H1 (cell line): ENCODE measurements at regions not wholly inside any gene's neighbourhood (a gene's known extent, or its start where the extent isn't known, plus 50 kb on each side); places are given as distances from the start of the nearest gene placed in this dataset.

Experiments used
- CTCF ChIA-PET: fragments of 300-600 bp; sonication (Branson Sonifier 250); formaldehyde crosslinking; loops from one replicate; lab custom pipeline; 2021; ENCODE audit not compliant: partially characterized antibody; lab: Charles Lee
- POLR2A ChIA-PET: fragments of 300-600 bp; sonication (Branson Sonifier 250); formaldehyde crosslinking; loops from one replicate; lab custom pipeline; 2021; ENCODE audit warnings: inconsistent platforms; ENCODE audit not compliant: partially characterized antibody; lab: Charles Lee
- DNase-seq, 2 experiments: peaks; one replicate each; pipeline versions ENCODE4 v3.0.0 to v3.0.0-alpha.2; 2010 to 2022; ENCODE audit warnings: low spot score in 2 of 2, low read depth in 1 of 2, mixed read lengths in 1 of 2
- FAIRE-seq: peaks from 2 replicates; lab custom pipeline; 2011; peaks lifted over from hg19 to GRCh38; lab: Jason Lieb, UNC
- H2AFZ ChIP-seq: 2 replicates; pipeline ENCODE4 v1.8.1; 2012; ENCODE audit warnings: low read length, inconsistent platforms
- H2AK5ac ChIP-seq: 2 replicates; pipeline ENCODE4 v1.6.1; 2013; ENCODE audit warnings: low read depth, low read length
- H2BK120ac ChIP-seq: replicated peaks from 2 replicates; pipeline ENCODE3; 2013; ENCODE audit warnings: low read depth, low read length, inconsistent platforms
- H2BK12ac ChIP-seq: 2 replicates; pipeline ENCODE4 v1.6.1; 2013; ENCODE audit warnings: low read depth, low read length
- H2BK15ac ChIP-seq: 2 replicates; pipeline ENCODE4 v1.6.1; 2013; ENCODE audit warnings: low read length
- H2BK20ac ChIP-seq: 2 replicates; pipeline ENCODE4 v1.6.1; 2013; ENCODE audit warnings: low read length
- H2BK5ac ChIP-seq: 2 replicates; pipeline ENCODE4 v1.6.1; 2013; ENCODE audit warnings: low read depth, low read length
- H3K14ac ChIP-seq: 2 replicates; pipeline ENCODE4 v1.6.1; 2013; ENCODE audit warnings: inconsistent platforms; ENCODE audit not compliant: insufficient read length
- H3K18ac ChIP-seq: 2 replicates; pipeline ENCODE4 v1.6.1; 2013; ENCODE audit warnings: low read length; ENCODE audit errors: extremely low read depth
- H3K23ac ChIP-seq: 2 replicates; pipeline ENCODE4 v1.6.1; 2013; ENCODE audit warnings: inconsistent platforms; ENCODE audit not compliant: insufficient read length
- H3K23me2 ChIP-seq: 2 replicates; pipeline ENCODE4 v1.6.1; 2013; ENCODE audit warnings: low read depth, low read length
- H3K27ac ChIP-seq: 2 replicates; pipeline ENCODE4 v1.6.1; 2011; ENCODE audit warnings: low read depth, low read length, inconsistent platforms
- H3K27me3 ChIP-seq, 4 experiments: replicated peaks in 1 of 4; 1 replicate in 1 of 4; 2 replicates in 3 of 4; pipeline versions ENCODE4 v1.6.1 to v1.8.1; 2011 to 2013; ENCODE audit warnings: low read length in 3 of 4, mild to moderate bottlenecking in 3 of 4, inconsistent platforms in 2 of 4, mixed read lengths in 2 of 4, moderate library complexity in 1 of 4; ENCODE audit not compliant: control insufficient read depth in 3 of 4, insufficient read depth in 3 of 4; ENCODE audit errors: extremely low read depth in 1 of 4
- H3K36me3 ChIP-seq, 4 experiments: 2 replicates each; pipeline versions ENCODE4 v1.6.1 to v1.8.1; 2011 to 2013; ENCODE audit warnings: mild to moderate bottlenecking in 4 of 4, low read length in 3 of 4, moderate library complexity in 2 of 4, control low read depth in 1 of 4, inconsistent platforms in 1 of 4; ENCODE audit not compliant: insufficient read depth in 4 of 4, control insufficient read depth in 2 of 4
- H3K4ac ChIP-seq: replicated peaks from 2 replicates; pipeline ENCODE3; 2013; ENCODE audit warnings: low read length, low read depth, mixed read lengths, inconsistent platforms; ENCODE audit not compliant: insufficient read length
- H3K4me1 ChIP-seq, 4 experiments: replicated peaks in 1 of 4; 1 replicate in 1 of 4; 2 replicates in 3 of 4; pipeline versions ENCODE4 v1.6.1 to v1.8.1; 2011 to 2013; ENCODE audit warnings: low read length in 3 of 4, inconsistent platforms in 2 of 4, mixed read lengths in 1 of 4; ENCODE audit not compliant: insufficient read depth in 4 of 4, control insufficient read depth in 3 of 4
- H3K4me2 ChIP-seq, 2 experiments: 2 replicates each; pipeline versions ENCODE4 v1.6.1 to v1.8.1; 2011 to 2013; ENCODE audit warnings: low read depth in 2 of 2, low read length in 2 of 2, control low read depth in 1 of 2, inconsistent platforms in 1 of 2, mild to moderate bottlenecking in 1 of 2; ENCODE audit not compliant: insufficient read depth in 1 of 2
- H3K4me3 ChIP-seq, 4 experiments: fragments of 200-600, 300-600 bp in 1 of 4; sonication (generic), shearing (Covaris generic), sonication (Bioruptor Twin) in 1 of 4; 2 replicates each; pipeline versions ENCODE4 v1.5.1 to v1.8.1; 2011 to 2016; ENCODE audit warnings: low read length in 4 of 4, low read depth in 3 of 4, control low read depth in 2 of 4, inconsistent platforms in 2 of 4, mild to moderate bottlenecking in 2 of 4, mixed read lengths in 1 of 4, moderate library complexity in 1 of 4; ENCODE audit not compliant: insufficient read depth in 2 of 4; ENCODE audit errors: extremely low read depth in 1 of 4
- H3K56ac ChIP-seq: replicated peaks from 2 replicates; pipeline ENCODE3; 2013; ENCODE audit warnings: low read depth, mild to moderate bottlenecking, mixed read lengths, low read length, inconsistent platforms; ENCODE audit not compliant: insufficient read length
- H3K79me1 ChIP-seq: 2 replicates; pipeline ENCODE4 v1.6.1; 2013; ENCODE audit warnings: low read depth, low read length, control low read depth
- H3K79me2 ChIP-seq, 2 experiments: 2 replicates each; pipeline versions ENCODE4 v1.6.1 to v1.8.1; 2012 to 2013; ENCODE audit warnings: low read length in 2 of 2, mild to moderate bottlenecking in 2 of 2, inconsistent platforms in 1 of 2; ENCODE audit not compliant: insufficient read depth in 2 of 2, control insufficient read depth in 1 of 2
- H3K9ac ChIP-seq, 4 experiments: replicated peaks in 1 of 4; 1 replicate in 1 of 4; 2 replicates in 3 of 4; pipeline versions ENCODE4 v1.6.1 to v1.8.1; 2011 to 2013; ENCODE audit warnings: low read depth in 3 of 4, low read length in 3 of 4, control low read depth in 2 of 4, mild to moderate bottlenecking in 2 of 4, moderate library complexity in 2 of 4, inconsistent platforms in 1 of 4; ENCODE audit errors: extremely low read depth in 1 of 4
- H3K9me3 ChIP-seq, 2 experiments: 2 replicates each; pipeline versions ENCODE4 v1.6.1 to v1.8.1; 2012 to 2013; ENCODE audit warnings: mild to moderate bottlenecking in 2 of 2, moderate library complexity in 2 of 2, control low read depth in 1 of 2, inconsistent platforms in 1 of 2, low read depth in 1 of 2, low read length in 1 of 2, mixed read lengths in 1 of 2; ENCODE audit not compliant: insufficient read depth in 2 of 2
- H4K20me1 ChIP-seq, 2 experiments: replicated peaks in 1 of 2; 2 replicates each; pipeline versions ENCODE3 to v1.8.1; 2011 to 2013; ENCODE audit warnings: inconsistent platforms in 2 of 2, low read length in 2 of 2, mild to moderate bottlenecking in 1 of 2; ENCODE audit not compliant: insufficient read depth in 2 of 2, control insufficient read depth in 1 of 2
- H4K5ac ChIP-seq: 2 replicates; pipeline ENCODE4 v1.6.1; 2013; ENCODE audit warnings: low read length, low read depth, mixed read lengths, inconsistent platforms; ENCODE audit not compliant: insufficient read length
- H4K8ac ChIP-seq: 2 replicates; pipeline ENCODE4 v1.8.0; 2013; ENCODE audit warnings: mild to moderate bottlenecking, moderate library complexity, low read length, inconsistent platforms; ENCODE audit not compliant: insufficient read depth; ENCODE audit errors: extremely low read depth
- H4K91ac ChIP-seq: replicated peaks from 2 replicates; pipeline ENCODE3; 2013; ENCODE audit warnings: low read length, mixed read lengths, inconsistent platforms; ENCODE audit not compliant: insufficient read length
- CHD1 ChIP-seq: IDR thresholded peaks from 2 replicates; pipeline ENCODE4 v1.6.1; 2012; ENCODE audit warnings: low read depth, low read length, improper control_type of control experiment
- SUZ12 ChIP-seq: fragments of 200-600 bp; sonication (generic); IDR thresholded peaks from 2 replicates; pipeline ENCODE4 v1.6.1; 2012; ENCODE audit warnings: mild to moderate bottlenecking, inconsistent platforms, low read length, moderate library complexity, mixed read lengths
- WGBS, 2 experiments: shearing (Covaris generic) in 1 of 2; methylation state at CpG; one replicate each; pipeline versions ENCODE4 v1.1.6 to v1.1.7; 2013 to 2015; ENCODE audit warnings: low lambda C conversion rate in 2 of 2, mixed read lengths in 2 of 2, inconsistent platforms in 1 of 2, low coverage in 1 of 2, missing lambda C conversion rate in 1 of 2; ENCODE audit not compliant: insufficient replicate concordance in 2 of 2, insufficient coverage in 1 of 2, insufficient read length in 1 of 2; ENCODE audit errors: extremely low coverage in 1 of 2, missing lambda C conversion rate in 1 of 2; 5-methylcytosine and 5-hydroxymethylcytosine counted together

- H3K9ac ChIP-seq = no peak overlapping the region
- H3K4me1 ChIP-seq = peaks cover 0 to 5% (median 2%) of the 10 kb centered on the region in 4 experiments; a peak in 2 of 7 replicates
- no peaks in the 10 kb centered on the region for H4K20me1 ChIP-seq
- no peaks in the 10 kb centered on the region; a peak in 1 of 7 replicates for H3K27me3 ChIP-seq
- H2BK12ac ChIP-seq = no peak overlapping the region
- no peak overlapping the region for H3K27ac ChIP-seq
- TF ChIP-seq SUZ12 (no peak), CHD1 (no peak)
- ChIA-PET POLR2A (interaction anchor here (1.2 kb wide), 1 partner anchor 69 kb away, joined by 3 read pairs; no protein-coding TSS in a partner anchor), CTCF (interaction anchor here (0.6 to 3.5 kb wide), 24 partner anchors 8 to 390 kb away, joined by 3 to 22 read pairs (median 6); no protein-coding TSS in a partner anchor)
- H3K14ac ChIP-seq = no peak overlapping the region
- H4K91ac ChIP-seq = no peak overlapping the region
- no peak overlapping the region for H4K5ac ChIP-seq
- no peak overlapping the region for H2BK120ac ChIP-seq
- H3K79me1 ChIP-seq = no peaks in the 10 kb centered on the region
- no peak overlapping the region for H3K4ac ChIP-seq
- H3K36me3 ChIP-seq = no peaks in the 10 kb centered on the region
- no peaks in the 10 kb centered on the region for H3K79me2 ChIP-seq
- no peak overlapping the region for H3K4me3 ChIP-seq
- H4K8ac ChIP-seq = no peak overlapping the region
- DNase-seq (no peak), FAIRE-seq (no peak)
- no peak overlapping the region for H2AK5ac ChIP-seq
- no peak overlapping the region for H2BK15ac ChIP-seq
- no peak overlapping the region for H3K4me2 ChIP-seq
- no peaks in the 10 kb centered on the region for H3K9me3 ChIP-seq
- no peak overlapping the region for H3K56ac ChIP-seq
- no peak overlapping the region for H2BK20ac ChIP-seq
- 91% methylated on average over 2 of the region's 2 CpGs; no CpG with 5 or more reads in 1 of the 2 experiments for WGBS, 2 experiments
- H2BK5ac ChIP-seq = no peak overlapping the region
- no peaks in the 10 kb centered on the region for H3K23me2 ChIP-seq
- H3K18ac ChIP-seq = no peak overlapping the region
- no peak overlapping the region for H3K23ac ChIP-seq
- H2AFZ ChIP-seq = no peak overlapping the region
Observed at GRCh38 chr15:98381446-98381845, 266.9 kb upstream of the IGF1R start.
